ENCODE measurements at regions not wholly inside any gene's neighbourhood (a gene's known extent, or its start where the extent isn't known, plus 50 kb on each side); places are given as distances from the start of the nearest gene placed in this dataset.

- DNase-seq (ENCODE audit: extremely low spot score in 2 of 2): no peak
- TF ChIP-seq CTCF (IDR thresholded peaks at IDR 0.05) (no peak), POLR2AphosphoS5 (IDR thresholded peaks at IDR 0.05; ENCODE audit: insufficient read depth in 1 of 2, low read depth in 1 of 2) (no peak), POLR2A (IDR thresholded peaks at IDR 0.05) (no peak)
- H3K27me3 ChIP-seq: no peaks in the 10 kb centered on the region
- no peaks in the 10 kb centered on the region for H3K4me1 ChIP-seq
- no peak overlapping the region for H3K27ac ChIP-seq
- no peaks in the 10 kb centered on the region for H3K9me3 ChIP-seq
- no peaks in the 10 kb centered on the region for H3K36me3 ChIP-seq
- no peak overlapping the region for H3K4me3 ChIP-seq
- intact Hi-C loops (cut with DNase I): no loop called here
Observed at GRCh38 chr2:196449083-196449482, 190.4 kb upstream of the CCDC150 start.

- Histone ChIP-seq H3K36me3 (no peaks in the 10 kb centered on the region), H3K27ac (no peak overlapping the region), H3K4me1 (no peaks in the 10 kb centered on the region), H3K9me3 (no peaks in the 10 kb centered on the region), H3K27me3 (no peaks in the 10 kb centered on the region), H3K4me3 (no peak overlapping the region)
- intact Hi-C loops (cut with DNase I): no loop called here
- no peak for DNase-seq (ENCODE audit: extremely low spot score in 2 of 2)
- TF ChIP-seq CTCF (IDR thresholded peaks at IDR 0.05): no peak
- no peak for TF ChIP-seq POLR2A (IDR thresholded peaks at IDR 0.05)
- no peak for TF ChIP-seq POLR2AphosphoS5 (IDR thresholded peaks at IDR 0.05; ENCODE audit: insufficient read depth in 1 of 2, low read depth in 1 of 2)
Observed at GRCh38 chr2:196452758-196453157, 186.8 kb upstream of the CCDC150 start.

GRCh38 chr2:196453613-196454047 is 185.9 kb upstream of the CCDC150 start:
- Histone ChIP-seq H3K36me3 (no peaks in the 10 kb centered on the region), H3K27ac (no peak overlapping the region), H3K4me1 (no peaks in the 10 kb centered on the region), H3K27me3 (no peaks in the 10 kb centered on the region), H3K9me3 (no peaks in the 10 kb centered on the region), H3K4me3 (no peak overlapping the region)
- peak in 1 of 3 experiments; percentile 46 for TF ChIP-seq CTCF (IDR thresholded peaks at IDR 0.05)
- TF ChIP-seq POLR2AphosphoS5 (IDR thresholded peaks at IDR 0.05; ENCODE audit: insufficient read depth in 1 of 2, low read depth in 1 of 2): no peak
- DNase-seq (ENCODE audit: extremely low spot score in 2 of 2): no peak
- intact Hi-C loops (cut with DNase I): no loop called here

- H3K27me3 ChIP-seq: no peaks in the 10 kb centered on the region
- intact Hi-C loops (cut with DNase I): no loop called here
- no peaks in the 10 kb centered on the region for H3K9me3 ChIP-seq
- no peak for DNase-seq (ENCODE audit: extremely low spot score in 2 of 2)
- H3K4me3 ChIP-seq: no peak overlapping the region
- TF ChIP-seq CTCF (IDR thresholded peaks at IDR 0.05) (no peak), POLR2A (IDR thresholded peaks at IDR 0.05) (no peak), POLR2AphosphoS5 (IDR thresholded peaks at IDR 0.05; ENCODE audit: insufficient read depth in 1 of 2, low read depth in 1 of 2) (no peak)
- no peaks in the 10 kb centered on the region for H3K4me1 ChIP-seq
- H3K36me3 ChIP-seq: no peaks in the 10 kb centered on the region
- no peak overlapping the region for H3K27ac ChIP-seq
Observed at GRCh38 chr2:196454492-196454891, 185.0 kb upstream of the CCDC150 start.

GRCh38 chr2:196459539-196459938 is 180.0 kb upstream of the CCDC150 start:
- TF ChIP-seq CTCF (IDR thresholded peaks at IDR 0.05) (no peak), POLR2AphosphoS5 (IDR thresholded peaks at IDR 0.05; ENCODE audit: insufficient read depth in 1 of 2, low read depth in 1 of 2) (no peak), POLR2A (IDR thresholded peaks at IDR 0.05) (no peak)

More at GRCh38 chr2:196459539-196459938, 180.0 kb upstream of the CCDC150 start:
- no peaks in the 10 kb centered on the region for H3K4me1 ChIP-seq
- H3K36me3 ChIP-seq: no peaks in the 10 kb centered on the region
- DNase-seq (ENCODE audit: extremely low spot score in 2 of 2): no peak
- no peaks in the 10 kb centered on the region for H3K27me3 ChIP-seq
- H3K9me3 ChIP-seq: no peaks in the 10 kb centered on the region
- intact Hi-C loops (cut with DNase I): no loop called here
- H3K4me3 ChIP-seq: no peak overlapping the region
- H3K27ac ChIP-seq: no peak overlapping the region

Data from vagina (tissue), 2 donors.